ENCODE measurements at regions not wholly inside any gene's neighbourhood (a gene's known extent, or its start where the extent isn't known, plus 50 kb on each side); places are given as distances from the start of the nearest gene placed in this dataset.
"Not testable (repeated sequence)": the region's sequence is repeated elsewhere in the genome, so short reads cannot be mapped to it uniquely, and the experiment has no call there.

- no peak for DNase-seq (ENCODE audit: low read depth in 2 of 2)
Measured at GRCh38 chr6:103908898-103909297, 950.8 kb downstream of the HACE1 start.

- no peak for DNase-seq (ENCODE audit: low read depth in 2 of 2)
Measured at GRCh38 chr6:103895136-103895535, 964.6 kb downstream of the HACE1 start.

- DNase-seq (ENCODE audit: low read depth in 2 of 2), result no peak
Measured at GRCh38 chr6:103893141-103893581, 966.6 kb downstream of the HACE1 start.

GRCh38 chr6:103886951-103887350 is 972.8 kb downstream of the HACE1 start:
- DNase-seq (ENCODE audit: low read depth in 2 of 2), result no peak

GRCh38 chr6:103885446-103885845 is 974.3 kb downstream of the HACE1 start:
- DNase-seq (ENCODE audit: low read depth in 2 of 2), result no peak

- no peak for DNase-seq (ENCODE audit: low read depth in 2 of 2)
Measured at GRCh38 chr6:103879800-103880199, 979.9 kb downstream of the HACE1 start.

GRCh38 chr6:103875221-103875620 is 984.5 kb downstream of the HACE1 start:
- DNase-seq (ENCODE audit: low read depth in 2 of 2), result no peak

GRCh38 chr6:103874575-103874974 is 985.1 kb downstream of the HACE1 start:
- no peak for DNase-seq (ENCODE audit: low read depth in 2 of 2)

- no peak for DNase-seq (ENCODE audit: low read depth in 2 of 2)
Measured at GRCh38 chr6:103872678-103873077, 987.0 kb downstream of the HACE1 start.

- DNase-seq (ENCODE audit: low read depth in 2 of 2), result no peak
Measured at GRCh38 chr6:103872233-103872632, 987.5 kb downstream of the HACE1 start.

GRCh38 chr6:103870970-103871369 is 988.7 kb downstream of the HACE1 start:
- no peak for DNase-seq (ENCODE audit: low read depth in 2 of 2)

GRCh38 chr6:103862297-103862696 is 997.4 kb downstream of the HACE1 start:
- no peak for DNase-seq (ENCODE audit: low read depth in 2 of 2)

- DNase-seq (ENCODE audit: low read depth in 2 of 2), result no peak
Measured at GRCh38 chr6:103858003-103858402, 1001.7 kb downstream of the HACE1 start.

- DNase-seq (ENCODE audit: low read depth in 2 of 2), result no peak
Measured at GRCh38 chr6:103855750-103856149, 1004.0 kb downstream of the HACE1 start.

- no peak for DNase-seq (ENCODE audit: low read depth in 2 of 2)
Measured at GRCh38 chr6:103854059-103854458, 1005.7 kb downstream of the HACE1 start.

GRCh38 chr6:103838457-103838856 is 1021.3 kb downstream of the HACE1 start:
- DNase-seq (ENCODE audit: low read depth in 2 of 2), result no peak

GRCh38 chr6:103826209-103826608 is 1033.5 kb downstream of the HACE1 start:
- no peak for DNase-seq (ENCODE audit: low read depth in 2 of 2)

- DNase-seq (ENCODE audit: low read depth in 2 of 2), result no peak
Measured at GRCh38 chr6:103820148-103820547, 1039.6 kb downstream of the HACE1 start.

- no peak for DNase-seq (ENCODE audit: low read depth in 2 of 2)
Measured at GRCh38 chr6:103819509-103819908, 1040.2 kb downstream of the HACE1 start.

- DNase-seq (ENCODE audit: low read depth in 2 of 2), result no peak
Measured at GRCh38 chr6:103812970-103813369, 1046.7 kb downstream of the HACE1 start.

- DNase-seq (ENCODE audit: low read depth in 2 of 2), result not testable (repeated sequence)
Measured at GRCh38 chr6:103801901-103802479, 1057.7 kb downstream of the HACE1 start.

- DNase-seq (ENCODE audit: low read depth in 2 of 2), result no peak
Measured at GRCh38 chr6:103799971-103800670, 1059.6 kb downstream of the HACE1 start.

GRCh38 chr6:103798166-103798565 is 1061.6 kb downstream of the HACE1 start:
- DNase-seq (ENCODE audit: low read depth in 2 of 2), result no peak

- DNase-seq (ENCODE audit: low read depth in 2 of 2), result no peak
Measured at GRCh38 chr6:103797738-103798137, 1062.0 kb downstream of the HACE1 start.

All from stimulated activated CD8-positive, alpha-beta memory T cell treated with anti-CD3 and anti-CD28 coated beads, Interleukin-2, amount 100 ng/mL, for 1 hour (primary cell).